Panc1 (cell line): ENCODE measurements at regions not wholly inside any gene's neighbourhood (a gene's known extent, or its start where the extent isn't known, plus 50 kb on each side); places are given as distances from the start of the nearest gene placed in this dataset.

Experiments
- CTCF ChIP-seq: fragments of 450-650 bp; IDR thresholded peaks from 2 replicates; pipeline ENCODE4 v1.5.1; 2017; ENCODE audit warnings: mild to moderate bottlenecking
- POLR2AphosphoS5 ChIP-seq: IDR thresholded peaks from 2 replicates; pipeline ENCODE4 v1.6.1; 2012; ENCODE audit warnings: mild to moderate bottlenecking, low read depth, low read length, moderate library complexity
- REST ChIP-seq, 2 experiments: IDR thresholded peaks; 2 replicates each; pipeline ENCODE4 v1.6.1; 2011 to 2012; ENCODE audit warnings: low read depth in 2 of 2, control low read depth in 1 of 2, low read length in 1 of 2, mild to moderate bottlenecking in 1 of 2, moderate library complexity in 1 of 2; ENCODE audit not compliant: insufficient read depth in 1 of 2

GRCh38 chr7:68547181-68547580 is 1051.1 kb upstream of the AUTS2 start:
- no peak for TF ChIP-seq CTCF
- no peak for TF ChIP-seq POLR2AphosphoS5
- TF ChIP-seq REST (IDR thresholded peaks at IDR 0.05; ENCODE audit: insufficient read depth in 1 of 2, low read depth in 2 of 2, low read length in 1 of 2) = no peak
